HCT116 (cell line): ENCODE measurements at regions not wholly inside any gene's neighbourhood (a gene's known extent, or its start where the extent isn't known, plus 50 kb on each side); places are given as distances from the start of the nearest gene placed in this dataset.

Source experiments
- ATAC-seq: fragments of 200-7000 bp; cut with Tn5 transposase; 2 replicates; pipeline ENCODE4 v1.9.1; 2020; ENCODE audit warnings: mild to moderate bottlenecking, moderate library complexity
- BruUV-seq: library from RNA; stranded (reverse); fragments of 400-500 nt; replicated peaks from 2 replicates; lab custom pipeline; 2021; lab: Mats Ljungman, UMichigan
- CTCF ChIA-PET: fragments of 300-600 bp; sonication (Branson Sonifier 250); formaldehyde crosslinking; loops from one replicate; lab custom pipeline; 2021; ENCODE audit warnings: antibody characterized with exemption; lab: Charles Lee
- POLR2A ChIA-PET: fragments of 300-600, 350-600 bp; sonication (Branson Sonifier 250); formaldehyde crosslinking; loops from one replicate; lab custom pipeline; 2021; ENCODE audit warnings: antibody characterized with exemption; lab: Charles Lee
- RAD21 ChIA-PET, 2 experiments: fragments of 300-600 bp; sonication (Branson Sonifier 250); formaldehyde crosslinking; loops; one replicate each; lab custom pipeline; 2023; ENCODE audit warnings: low total read pairs in 2 of 2; ENCODE audit not compliant: uncharacterized antibody in 2 of 2, unreplicated experiment in 2 of 2, low non-redundant PET in 1 of 2; lab: Charles Lee
- DNase-seq: peaks from one replicate; pipeline ENCODE4 v3.0.0-alpha.2; 2010; ENCODE audit warnings: low read depth, low spot score
- H2AFZ ChIP-seq: fragments of 200-600 bp; shearing (Covaris generic), sonication (generic); 2 replicates; pipeline ENCODE4 v1.6.1; 2017; ENCODE audit warnings: low read depth, mixed run types, mixed read lengths, antibody characterized with exemption, low read length; ENCODE audit not compliant: poor library complexity, severe bottlenecking
- H3K27ac ChIP-seq: 2 replicates; pipeline ENCODE4 v1.5.1; 2012; ENCODE audit warnings: low read depth, low read length
- H3K27me3 ChIP-seq: fragments of 200-600 bp; sonication (generic); 2 replicates; pipeline ENCODE4 v1.6.1; 2016; ENCODE audit warnings: mixed run types, low read length, mixed read lengths; ENCODE audit not compliant: insufficient read depth
- H3K36me3 ChIP-seq, 2 experiments: fragments of 200-500 bp in 1 of 2; fragments of 200-600 bp in 1 of 2; sonication (Bioruptor generic) in 1 of 2; sonication (generic) in 1 of 2; 2 replicates each; pipeline versions ENCODE4 v1.5.1 to v1.6.1; 2014 to 2016; ENCODE audit warnings: low read length in 2 of 2, inconsistent platforms in 1 of 2, mixed read lengths in 1 of 2, mixed run types in 1 of 2; ENCODE audit not compliant: insufficient read depth in 2 of 2, control insufficient read depth in 1 of 2
- H3K4me1 ChIP-seq, 2 experiments: fragments of 200-600 bp in 1 of 2; sonication (generic) in 1 of 2; 2 replicates each; pipeline versions ENCODE4 v1.5.1 to v1.6.1; 2012 to 2017; ENCODE audit warnings: low read length in 2 of 2, inconsistent platforms in 1 of 2, mild to moderate bottlenecking in 1 of 2, mixed read lengths in 1 of 2, mixed run types in 1 of 2, moderate library complexity in 1 of 2; ENCODE audit not compliant: insufficient read depth in 2 of 2, control insufficient read depth in 1 of 2
- H3K4me2 ChIP-seq: fragments of 200-600 bp; sonication (generic); 2 replicates; pipeline ENCODE4 v1.6.1; 2017; ENCODE audit warnings: mixed run types, low read length, mixed read lengths
- H3K4me3 ChIP-seq, 2 experiments: fragments of 200-600 bp in 1 of 2; sonication (generic) in 1 of 2; replicated peaks in 1 of 2; 2 replicates each; pipeline ENCODE4 v1.5.1; 2011 to 2016; ENCODE audit warnings: low read length in 2 of 2, control low read depth in 1 of 2, low read depth in 1 of 2, mild to moderate bottlenecking in 1 of 2, mixed read lengths in 1 of 2, mixed run types in 1 of 2
- H3K79me2 ChIP-seq: fragments of 200-600 bp; sonication (generic); 2 replicates; pipeline ENCODE4 v1.6.1; 2017; ENCODE audit warnings: mild to moderate bottlenecking, mixed run types, low read length, moderate library complexity, mixed read lengths; ENCODE audit not compliant: insufficient read depth
- H3K9ac ChIP-seq: fragments of 200-600 bp; sonication (generic); 2 replicates; pipeline ENCODE4 v1.6.1; 2016; ENCODE audit warnings: low read length, mixed read lengths
- H3K9me2 ChIP-seq: fragments of 200-600 bp; sonication (generic), shearing (Covaris generic); 2 replicates; pipeline ENCODE4 v1.6.1; 2017; ENCODE audit warnings: mixed run types, mild to moderate bottlenecking, moderate library complexity; ENCODE audit not compliant: insufficient read depth
- H3K9me3 ChIP-seq, 2 experiments: fragments of 200-500 bp in 1 of 2; fragments of 200-600 bp in 1 of 2; sonication (Bioruptor generic) in 1 of 2; sonication (generic) in 1 of 2; 2 replicates each; pipeline ENCODE4 v1.6.1; 2014 to 2017; ENCODE audit warnings: low read length in 2 of 2, mixed read lengths in 2 of 2, inconsistent platforms in 1 of 2, low read depth in 1 of 2, mild to moderate bottlenecking in 1 of 2, mixed run types in 1 of 2, moderate library complexity in 1 of 2; ENCODE audit not compliant: control insufficient read depth in 1 of 2, insufficient read depth in 1 of 2
- H4K20me1 ChIP-seq: fragments of 200-600 bp; sonication (generic), shearing (Covaris generic); 2 replicates; pipeline ENCODE4 v1.6.1; 2017; ENCODE audit warnings: mixed run types, mild to moderate bottlenecking, moderate library complexity; ENCODE audit not compliant: insufficient read depth
- EZH2phosphoT487 ChIP-seq: fragments of 200-600 bp; IDR thresholded peaks from 2 replicates; pipeline ENCODE4 v1.6.1; 2018; ENCODE audit warnings: antibody characterized with exemption, borderline replicate concordance
- FOSL1 ChIP-seq: IDR thresholded peaks from 2 replicates; pipeline ENCODE4 v1.6.1; 2012; ENCODE audit warnings: low read depth
- SRF ChIP-seq: IDR thresholded peaks from 2 replicates; pipeline ENCODE4 v1.6.1; 2012; ENCODE audit warnings: low read depth
- TCF7L2 ChIP-seq: IDR thresholded peaks from 2 replicates; pipeline ENCODE4 v1.7.0; 2011; ENCODE audit warnings: borderline replicate concordance, inconsistent platforms; ENCODE audit not compliant: insufficient read depth, insufficient read length; ENCODE audit errors: extremely low read depth
- YY1 ChIP-seq: IDR thresholded peaks from 2 replicates; pipeline ENCODE4 v1.6.1; 2011; ENCODE audit warnings: low read length, low read depth, moderate library complexity, mild to moderate bottlenecking; ENCODE audit not compliant: insufficient replicate concordance; ENCODE audit errors: extremely low read depth
- ZFX ChIP-seq: fragments of 450-650 bp; IDR thresholded peaks from 2 replicates; pipeline ENCODE4 v1.6.1; 2017
- intact Hi-C: fragments of 100-400 bp; cut with micrococcal nuclease; formaldehyde crosslinking; loops from 2 replicates; pipeline ENCODE4 v1.10.0; 2022
- TF ChIP-seq, protein P1 (sequence below): IDR thresholded peaks from 2 replicates; pipeline ENCODE4 v1.6.1; 2012

DNA sequence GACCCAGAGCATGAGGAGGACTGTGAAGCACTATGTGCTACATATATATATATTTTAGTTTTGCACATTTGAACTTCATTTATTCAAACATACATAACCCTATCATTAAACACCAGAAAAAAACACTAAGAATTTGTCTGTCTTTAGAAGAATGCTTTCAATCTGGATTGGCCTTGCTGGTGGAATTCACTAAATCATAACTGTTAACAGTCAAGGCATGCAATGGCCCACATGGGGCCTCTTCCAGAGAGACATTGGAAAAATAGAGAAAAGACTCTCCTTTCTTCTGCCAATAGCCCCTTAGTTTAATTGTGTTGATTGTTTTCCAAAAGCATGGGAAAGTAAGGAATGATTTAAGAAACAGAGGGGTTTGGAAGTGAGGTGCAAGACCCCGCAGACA lies 77.9 kb downstream of the MRPL32 start:
- CTCF ChIA-PET = no interaction called here
- BruUV-seq = no TSS peak
- Histone ChIP-seq H4K20me1 (no peaks in the 10 kb centered on the region), H3K9me2 (no peaks in the 10 kb centered on the region), H3K9ac (no peak overlapping the region), H3K4me1 (no peaks in the 10 kb centered on the region), H3K4me2 (no peak overlapping the region), H3K9me3 (no peaks in the 10 kb centered on the region), H2AFZ (no peak overlapping the region), H3K36me3 (no peaks in the 10 kb centered on the region), H3K4me3 (no peak overlapping the region), H3K27ac (no peak overlapping the region), H3K27me3 (no peaks in the 10 kb centered on the region), H3K79me2 (no peaks in the 10 kb centered on the region)
- POLR2A ChIA-PET = no interaction called here
- DNase-seq (no peak), ATAC-seq (no peak)
- RAD21 ChIA-PET = no interaction called here
- intact Hi-C loops = no loop called here
- TF ChIP-seq, protein P1, sequence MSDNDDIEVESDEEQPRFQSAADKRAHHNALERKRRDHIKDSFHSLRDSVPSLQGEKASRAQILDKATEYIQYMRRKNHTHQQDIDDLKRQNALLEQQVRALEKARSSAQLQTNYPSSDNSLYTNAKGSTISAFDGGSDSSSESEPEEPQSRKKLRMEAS = no peak
- TF ChIP-seq SRF = no peak
- TF ChIP-seq EZH2phosphoT487 = no peak
- no peak for TF ChIP-seq TCF7L2
- no peak for TF ChIP-seq FOSL1

DNA sequence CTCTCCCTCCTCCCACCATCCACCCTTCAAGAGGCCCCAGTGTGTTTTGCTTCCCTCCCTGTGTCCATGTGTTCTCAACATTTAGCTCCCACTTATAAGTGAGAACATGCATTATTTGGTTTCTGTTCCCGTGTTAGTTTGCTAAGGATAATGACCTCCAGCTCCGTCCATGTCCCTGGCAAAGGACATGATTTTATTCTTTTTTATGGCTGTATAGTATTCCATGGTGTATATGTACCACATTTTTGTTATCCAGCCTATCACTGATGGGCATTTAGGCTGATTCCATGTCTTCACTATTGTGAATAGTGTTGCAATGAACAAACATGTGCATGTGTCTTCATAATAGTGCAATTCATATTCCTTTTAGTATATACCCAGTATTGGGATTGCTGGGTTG lies 79.7 kb downstream of the MRPL32 start:
- DNase-seq (no peak), ATAC-seq (no peak)
- CTCF ChIA-PET = no interaction called here
- Histone ChIP-seq H3K4me2 (no peak overlapping the region), H3K9ac (no peak overlapping the region), H3K9me2 (no peaks in the 10 kb centered on the region), H3K27ac (no peak overlapping the region), H3K79me2 (no peaks in the 10 kb centered on the region), H3K36me3 (no peaks in the 10 kb centered on the region), H3K4me3 (no peak overlapping the region), H3K9me3 (no peaks in the 10 kb centered on the region), H3K4me1 (no peaks in the 10 kb centered on the region), H2AFZ (no peak overlapping the region), H3K27me3 (no peaks in the 10 kb centered on the region), H4K20me1 (no peaks in the 10 kb centered on the region)
- intact Hi-C loops = no loop called here
- RAD21 ChIA-PET = no interaction called here
- POLR2A ChIA-PET = no interaction called here
- BruUV-seq = no TSS peak
- no peak for TF ChIP-seq SRF
- no peak for TF ChIP-seq YY1
- no peak for TF ChIP-seq ZFX
